Loucy (cell line): ENCODE measurements at regions not wholly inside any gene's neighbourhood (a gene's known extent, or its start where the extent isn't known, plus 50 kb on each side); places are given as distances from the start of the nearest gene placed in this dataset.

Experiments used
- CTCF ChIP-seq: fragments of 200-600 bp; sonication (generic); conservative IDR thresholded peaks from 2 replicates; pipeline ENCODE4 v1.5.1; 2014; ENCODE audit warnings: mild to moderate bottlenecking, antibody characterized with exemption, low read length
- EZH2phosphoT487 ChIP-seq: fragments of 200-600 bp; IDR thresholded peaks from 2 replicates; pipeline ENCODE4 v1.6.1; 2018; ENCODE audit warnings: antibody characterized with exemption, mild to moderate bottlenecking, moderate library complexity, borderline replicate concordance

- TF ChIP-seq CTCF (no peak), EZH2phosphoT487 (no peak)
Measured at GRCh38 chr14:96997269-96997668, 200.1 kb downstream of the VRK1 start.
